Fibroblast of lung (primary cell): ENCODE measurements at regions not wholly inside any gene's neighbourhood (a gene's known extent, or its start where the extent isn't known, plus 50 kb on each side); places are given as distances from the start of the nearest gene placed in this dataset.

Source experiments
- DNase-seq, 2 donors: peaks; one replicate each; pipeline versions ENCODE4 v3.0.0 to v3.0.0-alpha.2; 2010; ENCODE audit warnings: low read depth in 2 of 2
- H2AFZ ChIP-seq: 2 replicates; pipeline ENCODE4 v1.5.1; 2012; ENCODE audit warnings: low read length, control low read depth, inconsistent platforms
- H3K27ac ChIP-seq: 2 replicates; pipeline ENCODE4 v1.5.1; 2011; ENCODE audit warnings: low read length, control low read depth; ENCODE audit not compliant: insufficient read depth
- H3K27me3 ChIP-seq: 2 replicates; pipeline ENCODE4 v1.5.1; 2011; ENCODE audit warnings: mild to moderate bottlenecking, low read length; ENCODE audit not compliant: control insufficient read depth, insufficient read depth
- H3K36me3 ChIP-seq: 2 replicates; pipeline ENCODE4 v1.5.1; 2011; ENCODE audit warnings: low read length; ENCODE audit not compliant: control insufficient read depth, insufficient read depth
- H3K4me1 ChIP-seq: 2 replicates; pipeline ENCODE4 v1.5.1; 2011; ENCODE audit warnings: low read length; ENCODE audit not compliant: control insufficient read depth, insufficient read depth; ENCODE audit errors: extremely low read depth
- H3K4me2 ChIP-seq: 2 replicates; pipeline ENCODE4 v1.5.1; 2011; ENCODE audit warnings: low read length, control low read depth; ENCODE audit not compliant: insufficient read depth; ENCODE audit errors: extremely low read depth
- H3K4me3 ChIP-seq, 4 experiments: fragments of 200-600 bp in 1 of 4; sonication (generic) in 1 of 4; replicated peaks in 1 of 4; 2 replicates each; pipeline ENCODE4 v1.5.1; 2011 to 2016; ENCODE audit warnings: low read length in 4 of 4, low read depth in 3 of 4, mild to moderate bottlenecking in 3 of 4, control low read depth in 2 of 4, inconsistent platforms in 1 of 4, mixed read lengths in 1 of 4; ENCODE audit not compliant: insufficient read depth in 1 of 4; ENCODE audit errors: control extremely low read depth in 1 of 4
- H3K79me2 ChIP-seq: 2 replicates; pipeline ENCODE4 v1.5.1; 2012; ENCODE audit warnings: mild to moderate bottlenecking, low read length, inconsistent platforms; ENCODE audit not compliant: control insufficient read depth, insufficient read depth
- H3K9ac ChIP-seq: 2 replicates; pipeline ENCODE4 v1.5.1; 2011; ENCODE audit warnings: mild to moderate bottlenecking, low read length, control low read depth; ENCODE audit not compliant: insufficient read depth
- H3K9me3 ChIP-seq: 2 replicates; pipeline ENCODE4 v1.5.1; 2012; ENCODE audit warnings: low read depth, low read length; ENCODE audit not compliant: control insufficient read depth, insufficient read depth
- H4K20me1 ChIP-seq: 2 replicates; pipeline ENCODE4 v1.5.1; 2011; ENCODE audit warnings: low read length; ENCODE audit not compliant: control insufficient read depth, insufficient read depth; ENCODE audit errors: extremely low read depth
- EZH2 ChIP-seq: IDR thresholded peaks from 2 replicates; pipeline ENCODE4 v1.5.1; 2012; ENCODE audit warnings: low read length, control low read depth, mild to moderate bottlenecking; ENCODE audit errors: missing control alignments
- TF ChIP-seq, protein P1 (sequence below), 2 donors: IDR thresholded peaks in 1 of 2; conservative IDR thresholded peaks in 1 of 2; 1 replicate in 1 of 2; 2 replicates in 1 of 2; pipeline ENCODE4 v1.5.1; 2011 to 2012; ENCODE audit warnings: low read length in 2 of 2, control low read depth in 1 of 2, inconsistent platforms in 1 of 2, low read depth in 1 of 2, mild to moderate bottlenecking in 1 of 2

DNA sequence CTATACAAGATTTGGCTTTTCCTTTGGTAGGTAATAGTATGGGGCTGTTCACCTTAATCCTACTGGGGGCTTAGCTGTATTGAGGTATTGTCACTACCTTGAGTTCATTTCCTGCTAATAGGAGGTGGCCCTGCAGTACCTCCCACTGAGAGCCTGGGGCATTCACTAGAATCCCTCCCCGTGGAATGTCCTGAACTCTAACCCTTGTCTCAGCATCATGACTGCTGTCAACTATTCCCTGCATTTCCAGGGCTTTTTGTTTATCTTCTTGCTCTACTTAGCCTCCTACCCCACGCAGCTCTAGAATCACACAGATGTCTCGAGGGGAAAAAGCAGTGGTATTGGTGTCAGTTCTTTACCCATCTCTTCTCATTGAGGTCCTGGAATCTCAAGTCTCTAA lies 542.3 kb downstream of the METTL4 start:
- no peak for TF ChIP-seq EZH2
- TF ChIP-seq, protein P1, sequence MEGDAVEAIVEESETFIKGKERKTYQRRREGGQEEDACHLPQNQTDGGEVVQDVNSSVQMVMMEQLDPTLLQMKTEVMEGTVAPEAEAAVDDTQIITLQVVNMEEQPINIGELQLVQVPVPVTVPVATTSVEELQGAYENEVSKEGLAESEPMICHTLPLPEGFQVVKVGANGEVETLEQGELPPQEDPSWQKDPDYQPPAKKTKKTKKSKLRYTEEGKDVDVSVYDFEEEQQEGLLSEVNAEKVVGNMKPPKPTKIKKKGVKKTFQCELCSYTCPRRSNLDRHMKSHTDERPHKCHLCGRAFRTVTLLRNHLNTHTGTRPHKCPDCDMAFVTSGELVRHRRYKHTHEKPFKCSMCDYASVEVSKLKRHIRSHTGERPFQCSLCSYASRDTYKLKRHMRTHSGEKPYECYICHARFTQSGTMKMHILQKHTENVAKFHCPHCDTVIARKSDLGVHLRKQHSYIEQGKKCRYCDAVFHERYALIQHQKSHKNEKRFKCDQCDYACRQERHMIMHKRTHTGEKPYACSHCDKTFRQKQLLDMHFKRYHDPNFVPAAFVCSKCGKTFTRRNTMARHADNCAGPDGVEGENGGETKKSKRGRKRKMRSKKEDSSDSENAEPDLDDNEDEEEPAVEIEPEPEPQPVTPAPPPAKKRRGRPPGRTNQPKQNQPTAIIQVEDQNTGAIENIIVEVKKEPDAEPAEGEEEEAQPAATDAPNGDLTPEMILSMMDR (conservative IDR thresholded peaks at IDR 0.05 in 1 of 2, IDR thresholded peaks at IDR 0.05 in 1 of 2; ENCODE audit: low read depth in 1 of 2, low read length in 2 of 2) = no peak
- H3K9ac ChIP-seq = no peak overlapping the region

DNA sequence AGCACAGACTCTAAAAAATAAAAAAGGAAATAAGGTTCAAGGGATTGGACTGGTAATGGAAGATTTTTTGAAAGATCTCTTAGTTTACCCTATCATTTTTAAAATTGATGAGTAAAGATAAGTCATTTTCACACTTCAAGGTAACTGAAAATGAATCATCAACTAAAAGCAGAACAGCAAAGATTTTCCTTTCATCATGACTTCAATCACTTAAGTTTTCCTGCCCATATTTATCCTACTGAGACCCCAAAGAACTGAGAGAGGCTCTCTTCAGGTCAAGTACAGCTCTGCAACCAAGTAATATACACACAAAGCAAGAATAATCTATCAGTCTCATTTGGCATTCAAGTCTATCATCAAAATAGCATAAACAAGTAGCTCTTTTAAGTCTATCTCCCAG lies 540.7 kb downstream of the METTL4 start:
- Histone ChIP-seq H2AFZ (no peak overlapping the region), H3K9ac (no peak overlapping the region), H4K20me1 (no peaks in the 10 kb centered on the region), H3K79me2 (no peaks in the 10 kb centered on the region), H3K4me1 (no peaks in the 10 kb centered on the region), H3K4me2 (no peak overlapping the region), H3K27ac (no peak overlapping the region), H3K27me3 (no peaks in the 10 kb centered on the region), H3K4me3 (no peak overlapping the region), H3K36me3 (no peaks in the 10 kb centered on the region), H3K9me3 (no peaks in the 10 kb centered on the region)
- DNase-seq = no peak
- TF ChIP-seq, protein P1 (conservative IDR thresholded peaks at IDR 0.05 in 1 of 2, IDR thresholded peaks at IDR 0.05 in 1 of 2; ENCODE audit: low read depth in 1 of 2, low read length in 2 of 2) = no peak
- no peak for TF ChIP-seq EZH2

More for the DNA sequence above, 542.3 kb downstream of the METTL4 start:
- Histone ChIP-seq H3K4me2 (no peak overlapping the region), H3K27ac (no peak overlapping the region), H3K79me2 (no peaks in the 10 kb centered on the region), H2AFZ (no peak overlapping the region), H4K20me1 (no peaks in the 10 kb centered on the region), H3K36me3 (no peaks in the 10 kb centered on the region), H3K27me3 (no peaks in the 10 kb centered on the region), H3K9me3 (no peaks in the 10 kb centered on the region), H3K4me3 (no peak overlapping the region), H3K4me1 (no peaks in the 10 kb centered on the region)
- DNase-seq = no peak

DNA sequence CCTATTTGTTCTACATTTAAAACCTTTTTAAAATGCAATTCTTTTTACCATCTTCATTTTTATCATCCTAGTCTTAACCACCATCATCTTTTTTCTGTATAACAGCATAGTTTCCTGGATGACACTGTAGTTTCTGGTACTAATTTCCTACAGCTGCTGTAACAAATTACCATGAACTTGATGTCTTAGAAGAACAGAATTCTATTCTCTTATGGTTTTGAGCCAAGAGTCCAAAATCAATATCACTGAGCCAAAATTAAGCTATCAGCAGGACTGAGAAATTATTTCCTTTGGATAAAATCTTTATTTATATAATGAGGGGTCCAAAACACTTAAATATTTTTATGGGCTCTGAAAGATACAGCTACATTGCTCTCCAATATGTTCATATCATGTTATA lies 539.3 kb downstream of the METTL4 start:
- H3K36me3 ChIP-seq = no peaks in the 10 kb centered on the region
- H3K4me1 ChIP-seq = no peaks in the 10 kb centered on the region
- no peak overlapping the region for H3K4me2 ChIP-seq
- no peak for DNase-seq
- no peaks in the 10 kb centered on the region for H3K9me3 ChIP-seq
- no peak overlapping the region for H3K4me3 ChIP-seq
- no peaks in the 10 kb centered on the region for H3K79me2 ChIP-seq
- no peaks in the 10 kb centered on the region for H3K27me3 ChIP-seq
- no peak overlapping the region for H3K27ac ChIP-seq
- no peak for TF ChIP-seq EZH2
- TF ChIP-seq, protein P1 (conservative IDR thresholded peaks at IDR 0.05 in 1 of 2, IDR thresholded peaks at IDR 0.05 in 1 of 2; ENCODE audit: low read depth in 1 of 2, low read length in 2 of 2) = no peak
- H2AFZ ChIP-seq = no peak overlapping the region
- no peaks in the 10 kb centered on the region for H4K20me1 ChIP-seq
- no peak overlapping the region for H3K9ac ChIP-seq
